Spleen (tissue), 7 donors: ENCODE measurements at regions not wholly inside any gene's neighbourhood (a gene's known extent, or its start where the extent isn't known, plus 50 kb on each side); places are given as distances from the start of the nearest gene placed in this dataset.

Source experiments
- POLR2A ChIP-seq, 3 donors: fragments of 450-650 bp; IDR thresholded peaks; one replicate each; pipeline ENCODE4 v1.5.1; 2017; ENCODE audit warnings: antibody characterized with exemption in 3 of 3, mild to moderate bottlenecking in 1 of 3
- TF ChIP-seq, protein P1 (sequence below), 11 experiments: fragments of 200-600 bp in 7 of 11; fragments of 450-650 bp in 4 of 11; sonication (generic) in 4 of 11; IDR thresholded peaks in 8 of 11; conservative IDR thresholded peaks in 3 of 11; 1 replicate in 7 of 11; 2 replicates in 4 of 11; pipeline versions ENCODE4 v1.4.0 to v1.8.0; 2016 to 2021; ENCODE audit warnings: antibody characterized with exemption in 11 of 11, inconsistent platforms in 4 of 11, mild to moderate bottlenecking in 1 of 11
- donor health status: DM: no; HTN: no; CAD: no; lungs with moderate emphysema.
- donor health status: DM: no; HTN: no; CAD: no.
- donor health status: DM: no; HTN: no; CAD: no.

DNA sequence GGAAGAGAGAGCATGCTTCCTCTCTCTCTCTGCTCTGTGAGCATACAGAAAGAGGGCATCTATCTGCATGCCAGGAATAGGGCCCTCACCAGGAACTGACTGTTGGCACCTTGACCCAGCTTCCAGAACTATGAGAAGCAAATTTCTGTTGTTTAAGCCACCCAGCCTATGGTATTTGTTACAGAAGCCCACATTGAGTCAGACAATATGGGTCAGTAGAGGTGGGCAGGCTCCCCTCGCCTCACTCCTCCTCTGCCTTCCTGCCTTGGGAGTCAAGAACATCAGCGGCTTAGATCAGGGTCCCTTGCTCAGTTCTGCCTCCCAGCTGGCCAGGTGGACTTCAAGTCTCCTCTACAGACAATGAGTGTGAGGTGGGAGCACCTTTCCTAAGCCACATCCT lies 92.3 kb downstream of the COPS8 start:
- TF ChIP-seq, protein P1, sequence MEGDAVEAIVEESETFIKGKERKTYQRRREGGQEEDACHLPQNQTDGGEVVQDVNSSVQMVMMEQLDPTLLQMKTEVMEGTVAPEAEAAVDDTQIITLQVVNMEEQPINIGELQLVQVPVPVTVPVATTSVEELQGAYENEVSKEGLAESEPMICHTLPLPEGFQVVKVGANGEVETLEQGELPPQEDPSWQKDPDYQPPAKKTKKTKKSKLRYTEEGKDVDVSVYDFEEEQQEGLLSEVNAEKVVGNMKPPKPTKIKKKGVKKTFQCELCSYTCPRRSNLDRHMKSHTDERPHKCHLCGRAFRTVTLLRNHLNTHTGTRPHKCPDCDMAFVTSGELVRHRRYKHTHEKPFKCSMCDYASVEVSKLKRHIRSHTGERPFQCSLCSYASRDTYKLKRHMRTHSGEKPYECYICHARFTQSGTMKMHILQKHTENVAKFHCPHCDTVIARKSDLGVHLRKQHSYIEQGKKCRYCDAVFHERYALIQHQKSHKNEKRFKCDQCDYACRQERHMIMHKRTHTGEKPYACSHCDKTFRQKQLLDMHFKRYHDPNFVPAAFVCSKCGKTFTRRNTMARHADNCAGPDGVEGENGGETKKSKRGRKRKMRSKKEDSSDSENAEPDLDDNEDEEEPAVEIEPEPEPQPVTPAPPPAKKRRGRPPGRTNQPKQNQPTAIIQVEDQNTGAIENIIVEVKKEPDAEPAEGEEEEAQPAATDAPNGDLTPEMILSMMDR (IDR thresholded peaks at IDR 0.05 in 8 of 11, conservative IDR thresholded peaks at IDR 0.05 in 3 of 11), result no peak
- TF ChIP-seq POLR2A (IDR thresholded peaks at IDR 0.05), result no peak
